Fibroblast of peridontal ligament (primary cell): ENCODE measurements at regions not wholly inside any gene's neighbourhood (a gene's known extent, or its start where the extent isn't known, plus 50 kb on each side); places are given as distances from the start of the nearest gene placed in this dataset.

Source experiments
- DNase-seq: peaks from one replicate; pipeline ENCODE4 v3.0.0-alpha.2; 2010; ENCODE audit errors: extremely low read depth

DNA sequence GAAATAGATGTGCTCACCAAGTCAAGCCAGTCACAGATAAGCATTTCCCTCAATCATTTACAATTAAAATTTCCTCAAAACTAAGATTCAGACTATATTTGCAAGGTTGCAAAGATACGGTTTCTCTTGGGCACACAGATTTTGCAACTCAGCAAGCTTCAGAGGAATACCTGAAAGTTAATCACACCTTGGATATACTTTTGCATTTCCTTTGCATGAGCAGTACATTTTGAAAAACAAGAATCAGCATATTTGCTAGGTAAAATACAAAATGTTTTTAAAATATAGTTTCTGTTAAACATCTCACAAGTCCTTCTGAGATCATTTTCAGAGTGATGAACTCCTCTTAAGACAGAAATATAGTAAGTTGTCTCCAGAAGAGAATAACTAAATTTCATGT is 336.9 kb downstream of the DUSP6 start:
- DNase-seq: no peak

GRCh38 chr12:88998421-88998820 is 353.9 kb downstream of the DUSP6 start:
- DNase-seq: peak; percentile 29

GRCh38 chr12:88996200-88996788 is 356.0 kb downstream of the DUSP6 start:
- no peak for DNase-seq

DNA sequence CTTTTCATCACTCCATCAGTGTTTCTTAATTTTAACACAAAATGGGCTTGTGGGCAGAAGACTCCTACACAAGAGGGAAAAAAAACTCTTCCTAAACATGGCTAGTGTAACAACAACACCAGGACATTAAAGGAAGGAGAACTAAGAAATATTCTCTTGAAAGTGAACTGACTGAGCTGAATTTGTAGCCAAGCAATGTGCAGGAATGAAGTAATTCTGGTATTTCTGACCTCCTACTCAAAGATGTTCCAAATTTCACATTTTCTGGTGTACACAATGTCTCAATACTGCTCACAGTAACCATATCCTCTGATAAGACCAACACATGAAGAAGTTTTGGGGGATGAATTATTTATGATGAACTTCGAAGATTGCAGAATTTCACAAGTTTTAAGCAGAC is 357.3 kb downstream of the DUSP6 start:
- DNase-seq: peak; percentile 35

GRCh38 chr12:88994537-88994936 is 357.8 kb downstream of the DUSP6 start:
- peak; percentile 36 for DNase-seq

DNA sequence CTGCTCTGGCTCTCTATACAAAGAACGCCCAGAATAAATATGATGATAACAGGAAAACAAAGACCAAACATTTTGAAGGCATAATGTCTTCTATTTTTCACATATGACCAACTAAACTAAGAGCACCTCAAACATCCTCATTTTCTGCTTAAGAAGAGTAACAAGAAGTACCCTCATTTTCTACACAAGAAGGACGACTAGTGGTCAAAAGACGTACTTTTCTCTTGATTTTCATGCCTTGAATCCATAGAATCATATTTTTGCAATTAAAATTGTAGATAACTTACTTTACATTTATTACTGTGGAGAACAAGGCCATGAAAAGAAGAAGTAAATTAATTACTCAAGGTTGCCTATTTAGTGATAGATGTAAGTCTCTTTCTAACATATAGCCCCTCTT is 358.6 kb downstream of the DUSP6 start:
- DNase-seq: peak; percentile 90

DNA sequence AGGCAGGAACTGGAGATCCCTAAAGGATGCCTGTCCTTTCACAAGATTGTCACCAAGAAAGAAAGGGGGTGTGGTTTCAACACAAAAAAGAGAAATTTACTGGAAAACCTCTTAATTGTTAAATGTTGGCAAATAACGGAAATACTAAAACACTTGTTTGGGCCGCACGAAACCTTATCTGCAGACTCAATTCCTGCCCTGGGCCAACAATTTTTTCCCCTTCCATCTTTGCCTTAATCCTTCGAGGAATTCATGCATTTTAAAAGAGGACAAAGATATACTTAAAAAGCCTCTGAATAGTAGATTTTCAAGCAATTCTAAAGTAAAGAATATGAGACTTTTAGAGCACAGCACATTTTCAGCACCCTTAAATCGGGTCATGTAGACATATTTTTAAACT is 366.2 kb downstream of the DUSP6 start:
- no peak for DNase-seq

DNA sequence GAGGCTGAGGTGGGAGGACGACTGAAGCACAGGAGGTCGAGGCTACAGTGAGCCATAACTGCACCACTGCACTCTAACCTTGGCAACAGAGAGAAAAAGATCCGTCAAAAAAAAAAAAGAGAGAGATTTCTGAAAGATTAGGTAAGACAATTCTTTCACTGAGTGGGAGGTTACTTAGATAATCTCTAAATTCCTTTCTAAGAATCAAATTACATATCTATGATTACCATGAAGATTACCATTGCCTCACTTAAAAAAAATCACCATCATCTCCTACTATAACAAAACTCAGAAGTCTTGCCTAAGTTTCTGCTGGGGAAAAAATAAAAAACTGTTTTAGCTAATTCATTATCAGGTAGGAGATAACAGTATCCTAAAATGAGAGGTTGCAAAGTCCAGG is 366.7 kb downstream of the DUSP6 start:
- peak; percentile 29 for DNase-seq

GRCh38 chr12:88985011-88985410 is 367.3 kb downstream of the DUSP6 start:
- no peak for DNase-seq

- no peak for DNase-seq
These were observed 369.6 kb downstream of the DUSP6 start for GRCh38 chr12:88982694-88983093.

DNA sequence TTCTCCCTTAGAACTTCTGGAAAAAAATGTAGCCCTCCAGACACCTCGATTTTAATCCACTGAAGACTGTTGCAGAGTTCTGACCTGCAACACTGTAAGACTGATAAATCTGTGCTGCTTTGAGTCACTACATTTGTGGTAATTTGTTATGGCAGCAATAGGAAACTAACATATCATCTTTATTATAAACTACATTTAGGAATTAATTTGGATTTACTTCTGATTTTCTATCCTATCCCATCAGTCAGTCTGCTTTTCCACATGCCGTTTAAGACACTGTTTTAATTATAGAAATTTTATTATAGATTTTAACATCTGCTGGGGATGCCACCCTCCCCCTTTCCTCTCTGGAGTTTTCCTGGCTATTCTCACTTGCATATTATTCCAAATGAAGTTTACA is 375.2 kb downstream of the DUSP6 start:
- no peak for DNase-seq

DNA sequence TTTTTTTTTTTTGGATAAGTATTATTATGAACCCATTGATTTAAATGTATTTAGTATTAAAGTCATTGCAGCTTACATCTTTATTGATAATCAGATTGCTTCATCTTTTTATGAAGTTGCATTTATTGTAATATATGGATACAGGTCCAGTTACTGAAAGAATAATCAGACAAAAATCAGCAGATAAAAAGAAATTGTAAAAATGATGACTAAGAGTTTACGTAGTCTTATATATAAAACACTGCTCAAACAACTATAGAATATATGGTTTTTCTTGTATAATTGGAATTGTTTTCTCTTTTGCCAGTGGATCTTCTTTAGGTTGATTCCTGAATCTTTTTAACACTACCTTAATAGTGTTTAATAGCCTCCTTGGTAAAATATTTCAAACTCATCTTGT is 378.3 kb downstream of the DUSP6 start:
- no peak for DNase-seq

DNA sequence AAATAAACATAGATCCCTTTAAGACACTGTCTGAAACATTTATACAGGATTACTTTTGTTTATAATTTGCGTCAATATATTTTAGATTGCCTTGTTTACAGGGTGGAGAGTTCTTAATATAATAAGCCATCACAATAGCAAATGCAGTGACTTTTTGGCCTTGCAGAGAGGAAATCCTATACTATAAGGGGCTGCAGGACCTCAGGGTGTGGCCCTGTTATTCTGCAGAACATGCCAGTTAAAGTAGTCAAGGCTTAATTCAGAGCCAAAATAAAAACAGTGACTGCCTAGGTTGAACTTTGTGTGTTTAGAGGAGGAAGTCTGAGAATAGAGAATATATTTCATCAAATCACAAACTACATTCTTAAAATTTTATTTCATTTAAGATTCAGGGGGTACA is 381.6 kb downstream of the DUSP6 start:
- no peak for DNase-seq

DNA sequence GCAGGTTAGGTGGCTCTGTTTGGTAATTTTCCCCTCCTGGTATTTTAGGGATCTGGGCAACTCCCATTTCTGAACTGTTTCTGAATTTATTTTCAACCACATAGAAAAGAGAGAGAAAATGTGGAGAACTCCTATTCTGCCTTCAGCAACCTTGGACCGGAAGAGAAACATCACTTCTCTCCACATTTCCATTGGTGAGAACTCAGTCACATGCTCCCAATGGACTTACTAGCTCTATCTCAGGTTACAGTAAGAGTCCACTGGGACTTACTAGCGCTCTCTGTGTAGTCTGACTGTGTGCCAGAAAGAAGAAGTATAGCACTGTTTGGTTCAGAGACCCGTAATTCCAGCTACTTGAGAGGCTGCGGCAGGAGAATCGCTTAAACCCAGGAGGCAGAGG is 383.2 kb downstream of the DUSP6 start:
- no peak for DNase-seq

- no peak for DNase-seq
These were observed 380.1 kb upstream of the KITLG start for GRCh38 chr12:88960213-88960878.

GRCh38 chr12:88958946-88959345 is 378.7 kb upstream of the KITLG start:
- DNase-seq: no peak

- DNase-seq: no peak
These were observed 377.9 kb upstream of the KITLG start for GRCh38 chr12:88958153-88958552.

- DNase-seq: no peak
These were observed 377.1 kb upstream of the KITLG start for GRCh38 chr12:88957358-88957757.

- no peak for DNase-seq
These were observed 375.3 kb upstream of the KITLG start for GRCh38 chr12:88955531-88955930.

- no peak for DNase-seq
These were observed 372.8 kb upstream of the KITLG start for GRCh38 chr12:88953029-88953586.

- peak; percentile 69 for DNase-seq
These were observed 372.3 kb upstream of the KITLG start for GRCh38 chr12:88952562-88952942.

- DNase-seq: no peak
These were observed 371.7 kb upstream of the KITLG start for GRCh38 chr12:88951860-88952561.

GRCh38 chr12:88951177-88951576 is 370.9 kb upstream of the KITLG start:
- DNase-seq: no peak
